Stimulated activated CD8-positive, alpha-beta memory T cell treated with anti-CD3 and anti-CD28 coated beads, Interleukin-7, amount 100 ng/mL, for 1 hour (primary cell): ENCODE measurements at regions not wholly inside any gene's neighbourhood (a gene's known extent, or its start where the extent isn't known, plus 50 kb on each side); places are given as distances from the start of the nearest gene placed in this dataset.

ENCODE experiments used
- DNase-seq, 2 donors: peaks; one replicate each; pipeline ENCODE4 v3.0.0-alpha.2; 2020; ENCODE audit warnings: low read depth in 2 of 2

DNA sequence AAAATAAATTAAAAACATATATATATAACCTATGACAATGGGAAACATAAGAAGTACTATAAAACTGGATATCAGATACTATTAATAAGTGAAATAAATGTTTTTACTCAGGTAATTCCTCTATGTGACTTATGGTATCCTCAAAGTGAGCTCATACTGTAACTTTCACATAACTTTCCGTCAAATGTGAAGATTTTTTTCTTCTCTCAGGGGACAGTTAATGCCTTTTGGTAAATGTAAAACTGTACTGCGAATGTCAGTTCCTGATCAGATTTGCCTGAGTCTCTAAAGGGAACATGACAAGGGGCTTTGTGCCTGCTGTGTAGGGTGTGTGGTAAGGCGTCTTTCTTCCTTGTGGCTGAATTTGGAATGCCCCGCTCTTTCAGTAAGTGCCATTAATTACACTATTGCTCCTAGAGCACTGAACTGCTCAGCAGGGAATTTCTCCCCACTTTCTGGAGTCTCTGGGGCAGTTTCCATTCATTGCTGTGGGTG, 271.8 kb downstream of the PRL start:
- no peak for DNase-seq

DNA sequence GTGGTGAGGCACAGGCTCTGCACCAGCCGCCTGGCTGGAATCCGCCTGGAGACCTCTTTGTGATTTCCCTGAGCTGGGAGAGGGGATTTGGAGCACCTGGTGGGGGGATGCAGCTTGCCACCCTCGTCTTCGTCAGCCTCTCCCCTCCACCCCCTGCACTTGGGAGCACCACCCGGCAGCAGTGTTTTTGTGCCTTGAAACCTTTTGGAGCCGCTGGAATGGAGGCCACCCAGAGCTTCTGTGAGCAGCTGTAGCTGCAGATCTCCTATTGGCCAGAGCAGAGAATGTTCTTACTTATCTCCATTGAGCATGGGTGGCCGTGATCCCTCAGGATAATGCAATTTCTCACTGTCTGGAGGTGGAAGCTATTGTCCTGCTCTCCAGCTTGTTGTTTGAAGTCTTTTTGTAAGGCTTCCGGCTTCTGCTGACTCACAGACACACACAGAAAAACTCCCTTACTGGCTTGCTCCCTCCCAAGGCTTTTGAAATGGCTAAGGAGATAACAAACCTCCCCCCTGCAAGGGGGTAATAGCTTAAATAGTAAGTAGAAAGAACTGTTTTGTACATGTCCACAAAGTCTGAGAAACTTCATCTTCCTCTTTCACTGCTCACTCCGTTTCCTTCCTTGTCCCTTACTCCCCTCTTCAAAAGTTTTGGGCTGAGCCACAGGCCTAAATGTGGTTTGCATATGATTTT, 271.2 kb downstream of the PRL start:
- no peak for DNase-seq

DNA sequence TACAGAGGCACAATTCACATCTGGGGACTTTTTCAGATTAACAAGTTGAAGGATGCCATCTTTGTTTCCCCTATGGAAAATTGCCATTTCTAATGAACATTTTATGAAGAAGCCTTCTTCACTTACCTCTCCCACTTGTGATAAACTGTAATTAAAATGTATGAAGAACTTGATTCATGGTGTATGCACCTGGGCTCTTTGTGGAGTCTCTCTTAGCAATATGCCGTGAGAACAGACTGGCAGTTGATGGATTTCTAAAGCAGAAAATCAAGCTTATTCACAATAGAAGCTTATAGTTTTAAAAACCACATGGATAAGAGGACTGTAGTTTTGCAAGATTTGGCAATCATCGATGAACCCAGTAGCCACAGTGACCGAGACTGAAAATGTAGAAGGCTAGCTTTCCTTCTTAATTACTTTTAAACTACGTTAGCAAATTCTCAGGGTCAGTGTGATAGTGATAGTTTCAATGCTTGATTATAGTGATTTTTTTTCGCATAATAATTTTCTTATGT, 270.6 kb downstream of the PRL start:
- no peak for DNase-seq

DNA sequence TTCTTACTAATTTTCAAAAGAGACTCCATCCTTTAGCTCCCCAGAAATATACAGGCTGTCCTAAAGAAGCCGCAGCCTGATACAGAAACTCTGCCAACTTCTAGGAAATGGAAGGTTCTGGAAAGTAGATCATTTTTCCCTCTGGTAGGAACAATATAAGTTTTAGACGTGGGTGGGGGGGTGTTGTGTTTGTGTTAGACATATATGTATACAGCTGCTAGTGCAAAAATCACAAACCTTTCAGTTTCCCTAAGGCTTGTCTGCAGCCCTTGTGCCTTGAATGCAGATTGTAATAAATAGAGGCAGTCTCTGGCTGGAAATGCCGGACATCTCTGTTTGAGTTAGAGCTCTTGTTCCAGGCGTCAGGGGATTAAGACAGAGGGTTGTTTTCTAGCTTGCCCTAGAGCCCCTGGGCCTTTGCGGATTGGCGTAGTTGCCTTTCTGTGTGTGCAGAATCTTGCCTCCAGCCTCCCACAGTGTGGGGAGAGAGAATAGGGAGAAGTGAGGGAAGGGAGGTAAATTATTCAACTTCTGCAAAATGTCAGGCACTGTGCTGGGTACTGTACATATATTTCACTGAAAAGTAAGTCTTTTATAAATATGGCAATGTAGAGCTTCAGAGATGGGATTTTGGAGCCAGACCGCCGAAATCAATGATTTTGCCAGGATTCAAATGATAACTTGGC, 269.7 kb downstream of the PRL start:
- DNase-seq: no peak

DNA sequence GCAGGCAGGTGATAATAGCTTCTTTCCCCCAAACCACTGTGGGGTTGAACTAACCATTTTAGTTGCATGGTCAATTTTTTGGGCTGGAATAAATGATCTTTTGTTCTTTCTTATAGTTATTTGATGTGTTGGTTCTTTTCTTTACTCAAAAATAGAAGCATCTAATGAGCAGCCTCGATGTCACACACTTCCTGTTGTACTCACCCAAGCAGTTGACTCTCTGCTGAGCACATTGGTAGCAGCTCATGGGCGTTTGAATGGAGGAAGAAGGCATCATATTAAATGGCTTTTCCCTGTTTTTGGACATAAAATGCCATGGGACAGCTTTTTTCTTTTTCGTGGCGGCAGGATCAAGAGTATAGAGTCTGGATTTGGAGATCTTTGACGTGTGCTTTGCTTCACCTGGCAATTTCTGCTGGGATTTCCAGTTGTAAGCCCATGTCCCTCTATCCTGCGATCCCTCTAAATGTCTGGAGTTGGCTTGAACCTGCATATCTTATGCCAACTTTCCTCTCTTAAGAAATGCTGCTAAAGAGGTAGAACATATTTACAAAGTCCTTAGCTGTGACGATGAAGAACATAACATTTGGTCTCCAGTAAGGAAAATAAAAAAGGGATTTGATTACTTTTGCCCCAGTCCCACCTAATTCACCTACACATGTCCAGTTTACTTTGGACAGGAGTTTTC, 268.3 kb downstream of the PRL start:
- DNase-seq: no peak

DNA sequence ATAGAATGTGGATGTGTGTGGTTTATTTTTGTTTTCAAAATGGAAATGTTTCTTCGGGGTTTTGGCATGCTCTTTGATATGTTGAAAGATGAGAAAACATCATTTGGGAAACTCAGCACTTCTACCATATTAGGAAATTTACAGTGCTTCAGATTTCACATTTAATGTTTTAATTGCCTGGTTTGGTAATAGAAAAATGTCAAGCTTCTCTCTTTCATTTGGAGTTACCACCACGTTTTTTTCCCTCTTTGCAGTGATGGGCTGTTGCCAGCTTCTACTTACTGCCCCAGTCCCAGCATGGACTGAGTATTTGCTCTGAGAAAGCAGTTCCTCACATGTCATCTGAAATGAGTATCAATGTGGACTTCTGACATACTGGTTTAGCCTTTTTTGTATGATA, 267.7 kb downstream of the PRL start:
- no peak for DNase-seq

DNA sequence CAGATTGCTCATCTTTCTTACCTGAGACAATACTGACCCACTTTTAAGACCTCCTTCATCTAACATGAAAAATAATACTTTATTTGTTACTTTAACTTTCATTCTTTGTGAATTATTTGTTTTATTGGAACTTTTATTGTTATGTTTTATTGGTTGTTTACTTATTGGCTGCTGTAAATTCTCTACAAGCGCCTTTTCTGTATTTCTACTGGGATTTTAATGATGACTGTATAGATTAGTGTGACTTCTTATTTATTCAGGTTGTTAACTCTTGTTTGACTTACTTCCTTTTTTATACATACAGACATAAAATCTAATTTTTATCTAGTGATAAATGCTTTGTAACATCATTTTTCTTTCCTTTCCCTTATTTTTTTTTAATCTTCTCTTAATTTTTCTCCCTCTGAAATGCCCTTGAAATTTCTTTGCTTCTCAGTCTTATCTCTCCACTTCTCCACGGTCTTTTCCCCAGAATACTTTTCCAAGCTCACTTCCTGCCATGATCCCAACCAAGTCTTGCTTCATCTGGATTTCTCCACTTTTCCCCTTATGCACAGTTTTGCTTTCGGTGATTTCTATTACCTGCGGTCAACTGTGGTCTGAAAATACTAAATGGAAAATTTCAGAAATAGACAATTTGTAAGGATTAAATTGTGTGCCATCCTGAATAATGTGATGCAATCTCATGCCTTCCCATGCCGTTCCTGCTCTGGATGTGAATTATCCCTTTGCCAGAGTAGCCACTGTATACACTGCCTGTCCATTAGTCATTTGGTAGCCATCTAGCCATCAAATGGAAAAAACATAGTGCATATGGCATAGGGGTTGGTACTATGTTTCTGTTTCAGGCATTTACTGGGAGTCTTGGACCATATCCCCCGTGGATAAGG, 265.9 kb downstream of the PRL start:
- DNase-seq: no peak

DNA sequence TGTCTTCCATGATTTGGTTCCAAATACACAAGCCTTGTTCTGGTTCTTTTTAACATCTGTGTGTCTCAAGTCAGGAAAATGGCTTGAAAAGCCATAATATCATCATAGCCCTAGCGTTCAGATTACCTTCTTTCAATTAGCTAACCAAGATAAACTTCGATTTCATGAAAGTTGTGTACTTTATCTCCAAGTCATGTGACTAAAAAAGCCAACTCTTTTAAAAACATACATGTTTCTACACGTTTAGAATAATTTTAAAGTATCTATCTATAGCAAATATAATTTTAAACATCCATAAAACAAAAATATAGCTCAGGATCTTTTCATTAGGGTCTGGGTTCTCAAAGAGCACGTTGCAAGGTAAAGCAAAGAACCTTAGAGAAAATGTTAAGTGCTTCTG, 261.1 kb downstream of the PRL start:
- DNase-seq: no peak

DNA sequence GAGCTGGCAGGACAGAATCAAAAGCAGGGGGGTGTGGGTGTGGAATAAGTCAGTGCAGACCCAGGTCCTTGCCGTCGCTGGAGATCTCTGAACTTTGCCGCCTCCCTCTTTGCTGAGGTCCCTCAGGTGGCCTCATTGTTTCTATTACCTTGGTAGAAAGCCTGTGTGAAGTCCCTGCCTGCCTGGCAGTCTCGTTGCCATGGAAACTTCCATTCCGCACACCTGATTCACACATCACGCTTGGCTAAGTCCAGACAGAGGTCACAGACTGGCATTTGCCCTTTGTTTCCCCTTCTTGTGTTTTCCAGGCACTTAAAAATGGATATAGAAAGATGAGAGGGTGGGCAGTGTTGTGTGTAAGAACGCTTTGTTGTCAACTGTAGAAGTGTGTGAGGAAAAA, 260.6 kb downstream of the PRL start:
- no peak for DNase-seq

DNA sequence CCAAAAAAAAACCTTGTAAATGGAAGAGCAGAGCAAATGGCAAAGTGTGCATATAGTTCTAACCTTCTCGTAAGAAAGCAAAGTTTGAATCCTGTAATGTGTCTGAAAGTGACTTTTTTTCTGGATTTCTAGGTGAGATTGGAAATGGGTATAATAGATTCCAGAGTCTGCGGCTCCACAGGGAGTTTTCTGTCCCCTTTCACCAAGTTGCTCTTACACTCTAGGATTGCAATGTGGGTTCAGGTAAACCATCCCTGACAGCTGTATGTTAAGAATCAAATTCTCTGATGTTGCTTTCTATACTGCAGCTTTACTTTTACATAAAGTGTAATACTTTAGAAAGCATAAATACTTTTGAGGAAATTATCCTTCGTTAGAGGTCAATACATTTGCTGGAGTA, 260.1 kb downstream of the PRL start:
- no peak for DNase-seq

DNA sequence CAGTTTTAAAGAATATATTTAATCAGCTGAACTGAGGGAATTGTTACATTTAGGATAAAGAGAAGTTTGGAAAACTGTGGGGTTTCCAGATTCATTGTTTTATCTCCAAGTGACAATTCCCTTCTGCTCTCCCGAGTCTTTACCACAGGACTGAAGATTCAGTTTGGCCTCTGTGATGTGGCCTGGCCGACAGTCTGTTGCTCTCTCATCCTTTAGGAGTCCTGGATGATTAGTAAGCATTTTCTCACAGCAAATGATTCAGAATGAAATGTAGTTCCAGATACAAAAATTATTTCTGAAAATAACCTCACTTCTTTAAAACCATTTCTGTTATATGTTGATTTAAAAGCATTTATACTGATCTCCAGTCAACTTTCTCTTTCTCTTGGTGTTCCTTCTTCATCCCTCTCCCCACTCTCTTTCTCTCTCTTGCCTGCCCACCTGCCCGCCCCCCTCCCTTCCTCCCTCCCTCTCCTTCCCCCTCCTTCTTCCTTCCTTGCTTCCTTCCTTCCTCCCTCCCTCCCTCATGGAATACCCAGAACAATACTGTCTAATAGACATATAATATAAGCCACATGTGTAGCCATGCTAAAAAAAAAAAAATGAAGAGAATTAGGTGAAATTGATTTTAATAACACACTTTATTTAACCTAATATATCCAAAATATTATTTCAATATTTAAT, 254.9 kb downstream of the PRL start:
- no peak for DNase-seq

DNA sequence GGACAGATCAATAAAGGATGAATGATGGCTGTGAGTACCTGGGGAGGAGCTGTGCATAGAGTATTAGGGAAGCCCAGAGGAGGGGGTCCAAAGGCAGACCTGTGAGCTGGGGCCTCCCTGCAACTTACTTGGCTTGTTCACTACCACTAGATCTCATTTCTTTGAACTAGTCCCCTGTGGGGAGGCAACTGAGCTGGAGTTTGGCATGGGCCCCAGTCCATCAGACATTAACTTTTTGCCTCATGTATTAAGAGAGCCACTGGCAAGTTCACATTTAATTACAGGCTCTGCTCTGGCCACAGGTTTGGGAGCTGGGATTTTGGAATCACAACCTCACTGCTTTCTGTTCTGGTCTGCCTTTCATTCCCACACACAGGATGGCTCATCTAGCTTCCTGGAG, 254.1 kb downstream of the PRL start:
- no peak for DNase-seq

DNA sequence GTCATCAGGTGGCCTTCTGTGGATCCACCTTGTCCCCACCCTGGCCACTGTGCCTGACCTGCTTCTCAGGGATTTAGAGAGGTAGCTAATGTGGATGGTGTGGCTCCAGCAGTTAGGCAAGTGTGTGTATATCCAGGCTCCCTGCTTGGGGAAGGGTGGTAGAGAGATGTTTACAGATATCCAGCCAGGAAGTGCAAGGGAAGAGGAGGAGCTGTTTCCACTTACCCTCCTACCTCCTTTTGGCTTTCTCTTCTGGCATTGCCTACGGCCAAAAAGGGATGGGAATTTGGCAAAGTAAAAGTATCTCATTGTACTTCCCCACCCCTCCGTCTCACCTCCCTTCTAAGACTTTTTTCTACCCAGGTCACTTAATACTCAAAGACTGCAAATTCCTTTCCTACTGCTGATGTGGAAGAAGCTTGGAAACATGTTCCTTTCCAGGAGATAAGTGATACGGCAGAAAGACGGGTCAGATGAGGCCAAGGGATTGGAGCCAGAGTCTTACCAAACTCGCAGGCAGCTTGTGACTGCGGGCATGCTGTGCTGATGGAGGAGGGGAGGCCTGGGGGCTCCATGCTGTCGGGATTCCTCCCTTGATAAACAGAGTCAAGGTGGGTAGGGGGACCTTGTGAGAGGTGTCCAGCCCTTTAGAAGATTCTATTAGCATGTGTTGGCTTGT, 253.4 kb downstream of the PRL start:
- no peak for DNase-seq

DNA sequence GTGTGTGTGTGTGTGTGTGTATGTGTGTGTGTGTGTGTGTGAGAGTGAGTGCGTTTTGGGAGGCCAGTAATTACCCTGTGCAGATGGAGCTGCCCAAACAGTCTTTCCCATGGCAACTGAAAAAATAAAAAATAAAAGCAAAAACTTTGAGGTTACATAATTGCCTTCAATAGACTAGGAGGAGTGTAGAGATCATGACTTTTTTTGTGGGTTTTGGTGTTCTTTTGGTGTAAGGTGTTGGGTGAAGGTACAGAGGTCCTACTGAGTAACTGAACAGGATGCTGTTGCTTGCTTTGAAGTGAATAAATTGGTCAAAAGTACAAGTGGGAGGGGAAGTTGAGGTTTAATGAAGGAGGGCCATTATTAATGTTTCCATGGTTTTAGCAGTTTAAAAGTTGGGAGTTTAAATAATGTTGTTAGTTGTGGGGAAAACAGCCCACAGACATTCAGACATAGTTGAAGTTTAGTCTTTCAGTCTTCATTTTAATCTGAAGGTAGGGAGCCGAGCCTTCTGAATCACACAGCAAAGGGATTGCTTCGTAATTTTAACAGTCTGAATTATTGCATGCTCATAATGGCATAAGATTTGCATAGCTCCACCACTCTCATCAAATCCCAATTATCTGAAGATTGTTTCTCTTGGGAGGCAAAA, 251.4 kb downstream of the PRL start:
- no peak for DNase-seq

DNA sequence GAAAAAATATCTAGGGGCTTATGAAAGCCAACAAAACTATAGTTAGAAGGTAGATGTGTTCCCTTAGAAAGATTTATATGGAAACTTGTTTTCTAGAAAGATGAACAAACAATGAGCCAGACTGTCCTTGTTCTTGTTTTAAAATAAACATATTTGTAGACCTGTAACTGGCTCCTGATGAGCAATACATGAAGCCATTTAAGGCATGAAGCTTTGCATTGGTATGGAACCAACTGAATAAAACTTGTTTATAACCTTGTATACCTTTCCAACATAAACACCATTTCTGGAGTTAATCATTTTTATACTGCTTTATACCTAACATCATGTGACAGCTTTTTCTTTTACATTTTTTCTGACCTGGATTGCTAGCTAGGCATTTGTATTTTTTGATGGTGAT, 247.8 kb downstream of the PRL start:
- no peak for DNase-seq

DNA sequence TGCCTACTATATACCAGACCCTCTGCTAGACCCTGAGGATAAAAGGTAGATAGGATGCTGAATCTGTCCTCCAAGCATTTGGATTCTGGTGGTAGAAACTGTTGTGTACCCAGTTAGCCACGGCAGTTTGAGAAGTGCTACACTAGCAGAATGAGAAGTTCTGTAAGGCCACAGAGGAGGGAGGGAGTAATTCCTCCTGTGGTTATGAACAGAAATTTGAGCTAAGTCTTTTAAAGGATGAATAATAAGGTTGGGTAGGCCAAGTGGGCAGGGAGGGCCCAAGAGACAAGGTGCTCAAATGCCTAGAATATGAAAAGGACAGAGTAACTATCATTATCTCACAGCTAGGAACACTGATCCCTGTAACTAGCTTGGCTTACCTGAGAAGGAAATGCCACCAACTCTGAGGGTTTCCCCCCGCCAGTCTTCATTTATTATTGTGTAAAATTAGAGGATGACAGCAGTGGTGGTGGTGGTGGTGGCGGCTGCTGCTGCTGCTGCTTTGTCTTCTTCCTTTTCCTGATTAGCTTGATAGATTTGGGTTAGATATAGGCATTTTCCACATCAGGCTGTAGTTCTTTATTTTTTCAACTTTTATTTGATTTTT, 243.3 kb downstream of the PRL start:
- no peak for DNase-seq

DNA sequence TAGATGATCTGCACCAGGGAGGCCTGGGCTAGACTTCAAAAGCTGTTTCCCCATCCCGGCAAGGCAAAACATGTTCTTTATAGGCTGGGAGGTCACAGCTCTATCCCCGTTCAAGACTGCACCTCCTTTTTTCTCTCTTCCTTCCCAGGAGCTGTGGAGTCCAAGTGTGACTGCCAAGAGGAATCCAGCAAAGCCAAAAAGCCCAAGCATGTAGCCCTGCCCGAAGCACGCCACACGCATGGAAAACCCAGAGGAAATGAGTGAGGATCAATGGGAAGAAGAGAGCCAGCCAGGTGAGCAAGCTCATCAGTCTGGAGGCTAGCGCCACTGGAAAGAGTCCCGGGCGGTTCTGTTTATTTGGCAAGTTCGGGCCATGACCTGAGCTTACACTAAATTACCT, 240.4 kb downstream of the PRL start:
- DNase-seq: no peak

DNA sequence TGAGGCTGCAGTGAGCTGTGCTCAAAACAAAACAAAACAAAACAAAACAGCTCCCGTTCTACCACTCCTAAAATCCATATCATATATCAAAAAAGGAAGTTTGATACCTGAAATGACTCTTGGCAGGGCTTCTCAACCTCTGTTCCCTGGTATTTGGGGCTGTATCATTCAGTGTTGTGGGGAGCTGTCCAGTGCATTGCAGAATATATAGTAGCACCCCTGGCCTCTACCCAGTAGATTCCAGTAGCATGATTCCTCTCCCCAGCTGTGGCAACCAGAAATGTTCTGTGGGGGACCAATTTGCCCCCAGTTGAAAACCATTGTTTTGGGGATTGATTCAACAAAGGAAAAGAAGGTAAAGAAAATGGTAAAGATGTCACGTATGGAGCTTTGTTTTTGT, 238.9 kb downstream of the PRL start:
- no peak for DNase-seq

DNA sequence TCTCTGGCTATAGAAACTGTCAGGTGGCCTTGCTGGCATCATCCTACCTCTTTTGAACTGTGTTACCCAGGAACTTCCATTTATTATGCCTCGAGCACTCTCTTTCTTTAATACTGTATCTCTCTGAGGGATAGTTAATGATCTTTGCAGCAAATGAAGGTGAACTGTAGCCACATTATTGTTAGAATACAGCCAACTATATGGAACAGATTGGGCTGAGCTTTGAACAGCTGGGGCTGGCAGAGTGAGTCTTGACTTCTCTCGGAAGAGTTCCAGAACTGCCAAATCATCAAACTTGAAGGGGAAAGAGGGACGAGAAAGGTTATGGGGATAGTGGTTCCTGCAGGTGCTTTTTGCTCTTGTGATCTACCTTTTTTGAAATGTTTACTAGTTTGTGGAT, 237.7 kb downstream of the PRL start:
- no peak for DNase-seq

DNA sequence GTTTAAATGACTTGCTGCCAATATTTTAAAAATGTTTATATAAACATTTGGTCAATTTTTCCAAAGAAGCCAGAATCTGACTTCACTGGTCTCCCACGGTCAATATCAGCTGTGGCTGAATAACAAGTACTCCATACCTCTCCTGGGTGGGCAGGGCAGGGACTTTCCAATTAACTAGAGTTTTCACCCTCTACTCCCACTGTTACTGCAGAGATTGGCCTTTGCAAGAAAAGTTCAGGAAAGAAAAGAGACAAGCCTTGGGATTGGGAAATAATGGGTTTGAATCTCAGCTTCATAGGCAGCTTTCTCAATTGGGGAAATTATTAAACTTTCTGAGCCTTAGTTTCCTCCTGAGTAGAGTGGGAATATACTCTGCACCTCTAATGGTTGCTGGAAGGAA, 236.9 kb downstream of the PRL start:
- DNase-seq: no peak
